Endothelial cell of umbilical vein (primary cell): ENCODE measurements at regions not wholly inside any gene's neighbourhood (a gene's known extent, or its start where the extent isn't known, plus 50 kb on each side); places are given as distances from the start of the nearest gene placed in this dataset.

Experiments
- BruUV-seq: library from RNA; stranded (reverse); fragments of 400-500 nt; replicated peaks from 2 replicates; lab custom pipeline; 2021; lab: Mats Ljungman, UMichigan
- CTCF ChIA-PET: fragments of 300-600, 350-600 bp; sonication (Branson Sonifier 250); formaldehyde crosslinking; loops from one replicate; lab custom pipeline; 2021; ENCODE audit warnings: antibody characterized with exemption, inconsistent platforms; lab: Charles Lee
- POLR2A ChIA-PET: fragments of 300-600, 350-600 bp; sonication (Branson Sonifier 250); formaldehyde crosslinking; loops from one replicate; lab custom pipeline; 2021; ENCODE audit warnings: antibody characterized with exemption, inconsistent platforms; lab: Charles Lee
- DNase-seq: peaks from one replicate; pipeline ENCODE4 v3.0.0-alpha.2; 2011; ENCODE audit warnings: low read depth, low spot score
- FAIRE-seq: peaks from 2 replicates; lab custom pipeline; 2011; peaks lifted over from hg19 to GRCh38; lab: Jason Lieb, UNC
- H2AFZ ChIP-seq: 2 replicates; pipeline ENCODE4 v1.6.0; 2012; ENCODE audit warnings: low read depth, low read length, control low read depth, inconsistent platforms
- H3K27ac ChIP-seq: 2 replicates; pipeline ENCODE4 v1.5.1; 2011; ENCODE audit warnings: low read depth, mild to moderate bottlenecking, control low read depth, low read length, moderate library complexity; ENCODE audit not compliant: insufficient read depth
- H3K27me3 ChIP-seq, 2 experiments: 2 replicates each; pipeline versions ENCODE4 v1.6.0 to v1.6.1; 2011; ENCODE audit warnings: low read length in 2 of 2, mixed read lengths in 1 of 2; ENCODE audit not compliant: control insufficient read depth in 2 of 2, insufficient read depth in 2 of 2
- H3K36me3 ChIP-seq, 2 experiments: 2 replicates in 1 of 2; 3 replicates in 1 of 2; pipeline ENCODE4 v1.5.1; 2011; ENCODE audit warnings: low read length in 2 of 2, mild to moderate bottlenecking in 1 of 2, moderate library complexity in 1 of 2; ENCODE audit not compliant: control insufficient read depth in 2 of 2, insufficient read depth in 2 of 2; ENCODE audit errors: extremely low read depth in 1 of 2
- H3K4me1 ChIP-seq: 3 replicates; pipeline ENCODE4 v1.5.1; 2011; ENCODE audit warnings: mild to moderate bottlenecking, low read length; ENCODE audit not compliant: control insufficient read depth, insufficient read depth; ENCODE audit errors: extremely low read depth
- H3K4me2 ChIP-seq: 2 replicates; pipeline ENCODE4 v1.6.1; 2011; ENCODE audit warnings: low read length, control low read depth, mixed read lengths; ENCODE audit not compliant: insufficient read depth
- H3K4me3 ChIP-seq, 3 experiments: fragments of 200-600 bp in 1 of 3; sonication (generic), shearing (Covaris generic) in 1 of 3; replicated peaks in 1 of 3; 2 replicates each; pipeline ENCODE4 v1.5.1; 2011 to 2016; ENCODE audit warnings: control low read depth in 3 of 3, low read length in 3 of 3, mild to moderate bottlenecking in 2 of 3, inconsistent platforms in 1 of 3, low read depth in 1 of 3, moderate library complexity in 1 of 3; ENCODE audit not compliant: insufficient read depth in 1 of 3
- H3K79me2 ChIP-seq: 2 replicates; pipeline ENCODE4 v1.6.0; 2012; ENCODE audit warnings: low read length, inconsistent platforms; ENCODE audit not compliant: control insufficient read depth, insufficient read depth
- H3K9ac ChIP-seq: replicated peaks from 2 replicates; pipeline ENCODE3; 2011; ENCODE audit warnings: low read length, control low read depth; ENCODE audit not compliant: insufficient read depth; ENCODE audit errors: extremely low read depth
- H3K9me1 ChIP-seq: replicated peaks from 3 replicates; pipeline ENCODE4 v1.6.0; 2011; ENCODE audit warnings: mild to moderate bottlenecking, low read length; ENCODE audit not compliant: control insufficient read depth, insufficient read depth; ENCODE audit errors: extremely low read depth
- H3K9me3 ChIP-seq: replicated peaks from 2 replicates; pipeline ENCODE4 v1.5.1; 2012; ENCODE audit warnings: low read length, inconsistent platforms; ENCODE audit not compliant: control insufficient read depth, insufficient read depth
- H4K20me1 ChIP-seq: replicated peaks from 2 replicates; pipeline ENCODE3; 2011; ENCODE audit warnings: mild to moderate bottlenecking, low read length; ENCODE audit not compliant: control insufficient read depth, insufficient read depth; ENCODE audit errors: extremely low read depth
- CTCF ChIP-seq, 2 donors: IDR thresholded peaks; 1 replicate in 1 of 2; 2 replicates in 1 of 2; pipeline ENCODE4 v1.5.1; 2011; ENCODE audit warnings: low read length in 2 of 2, mild to moderate bottlenecking in 2 of 2, moderate library complexity in 2 of 2, control low read depth in 1 of 2, inconsistent platforms in 1 of 2, low read depth in 1 of 2; ENCODE audit not compliant: insufficient read depth in 1 of 2; ENCODE audit errors: extremely low read depth in 1 of 2
- EZH2 ChIP-seq: IDR thresholded peaks from 2 replicates; pipeline ENCODE4 v1.6.1; 2012; ENCODE audit warnings: borderline replicate concordance, low read depth, mild to moderate bottlenecking, moderate library complexity, low read length, inconsistent platforms; ENCODE audit not compliant: severe bottlenecking
- FOS ChIP-seq: IDR thresholded peaks from 2 replicates; pipeline ENCODE4 v1.6.1; 2011; ENCODE audit warnings: mild to moderate bottlenecking, low read length, moderate library complexity, borderline replicate concordance; ENCODE audit not compliant: insufficient read depth
- GATA2 ChIP-seq: IDR thresholded peaks from 2 replicates; pipeline ENCODE4 v1.7.0; 2011; ENCODE audit warnings: low read depth, mild to moderate bottlenecking, moderate library complexity, mixed read lengths, low read length; ENCODE audit not compliant: insufficient read length, insufficient read depth
- JUN ChIP-seq: IDR thresholded peaks from 2 replicates; pipeline ENCODE4 v1.6.1; 2011; ENCODE audit warnings: borderline replicate concordance, low read depth; ENCODE audit not compliant: insufficient read length, insufficient read depth
- MAX ChIP-seq: IDR thresholded peaks from 2 replicates; pipeline ENCODE4 v1.6.1; 2011; ENCODE audit not compliant: insufficient read depth, insufficient read length
- MYC ChIP-seq: IDR thresholded peaks from one replicate; pipeline ENCODE4 v1.6.1; 2011; ENCODE audit warnings: mild to moderate bottlenecking, low read depth, low read length
- POLR2A ChIP-seq: IDR thresholded peaks from 2 replicates; pipeline ENCODE4 v1.6.1; 2012; ENCODE audit warnings: low read depth, mild to moderate bottlenecking, control low read depth, low read length
- POLR2AphosphoS5 ChIP-seq: IDR thresholded peaks from 2 replicates; pipeline ENCODE4 v1.6.1; 2012; ENCODE audit warnings: low read depth, mild to moderate bottlenecking, control low read depth, low read length, moderate library complexity; ENCODE audit not compliant: insufficient read depth
- dilution Hi-C: fragments of 300-500 bp; cut with MboI; formaldehyde crosslinking; loops from one replicate; pipeline ENCODE4 v1.15.0; 2019; ENCODE audit warnings: low sequenced_read_pairs; ENCODE audit not compliant: extremely low pct_ligation_motif_present
- intact Hi-C: fragments of 100-400 bp; cut with micrococcal nuclease; formaldehyde crosslinking; loops from one replicate; pipeline ENCODE4 v1.10.0; 2022

GRCh38 chr6:150301846-150302519 lies 66.8 kb upstream of the IYD start:
- no peak overlapping the region for H3K27ac ChIP-seq
- no peaks in the 10 kb centered on the region for H3K36me3 ChIP-seq
- H3K9me1 ChIP-seq: no peaks in the 10 kb centered on the region
- peak; percentile 29 for DNase-seq
- H3K9ac ChIP-seq: no peak overlapping the region
- H3K79me2 ChIP-seq: no peaks in the 10 kb centered on the region
- peak; percentile 89 for FAIRE-seq
- no peak overlapping the region for H2AFZ ChIP-seq
- BruUV-seq: no TSS peak
- ChIA-PET CTCF (no interaction called here), POLR2A (no interaction called here)
- TF ChIP-seq JUN (peak; percentile 72), MAX (no peak), FOS (peak; percentile 80)
- no peaks in the 10 kb centered on the region for H3K9me3 ChIP-seq
- peaks cover 0 to 5% of the 10 kb centered on the region in 2 experiments for H3K27me3 ChIP-seq
- H3K4me1 ChIP-seq: no peaks in the 10 kb centered on the region
- no peak overlapping the region for H3K4me3 ChIP-seq
- no peak overlapping the region for H3K4me2 ChIP-seq
- H4K20me1 ChIP-seq: no peaks in the 10 kb centered on the region
- intact Hi-C loops: no loop called here
- dilution Hi-C loops: no loop called here

- H3K79me2 ChIP-seq: no peaks in the 10 kb centered on the region
- H3K9me3 ChIP-seq: no peaks in the 10 kb centered on the region
- H3K36me3 ChIP-seq: no peaks in the 10 kb centered on the region
- H2AFZ ChIP-seq: no peak overlapping the region
- no TSS peak for BruUV-seq
- H3K27ac ChIP-seq: no peak overlapping the region
- intact Hi-C loops (no loop called here), dilution Hi-C loops (no loop called here)
- no peak overlapping the region for H3K9ac ChIP-seq
- DNase-seq: no peak
- no peak overlapping the region for H3K4me2 ChIP-seq
- no peak overlapping the region for H3K4me3 ChIP-seq
- TF ChIP-seq MAX: no peak
- no peak for TF ChIP-seq CTCF (IDR thresholded peaks at IDR 0.05; ENCODE audit: extremely low read depth in 1 of 2, insufficient read depth in 1 of 2, low read depth in 1 of 2, low read length in 2 of 2)
- no peak for TF ChIP-seq MYC
- TF ChIP-seq POLR2A: no peak
- no peak for TF ChIP-seq EZH2
- TF ChIP-seq JUN: no peak
- TF ChIP-seq POLR2AphosphoS5: no peak
- TF ChIP-seq FOS: no peak
- TF ChIP-seq GATA2: no peak
- ChIA-PET POLR2A (no interaction called here), CTCF (interaction anchor here (0.9 to 1.1 kb wide), 2 partner anchors 93 to 223 kb away, joined by 3 to 5 read pairs; no protein-coding TSS in a partner anchor)
- H4K20me1 ChIP-seq: no peaks in the 10 kb centered on the region
- H3K4me1 ChIP-seq: no peaks in the 10 kb centered on the region
- FAIRE-seq: no peak
- peaks cover 0 to 4% of the 10 kb centered on the region in 2 experiments for H3K27me3 ChIP-seq
- H3K9me1 ChIP-seq: no peaks in the 10 kb centered on the region
These were observed 66.2 kb upstream of the IYD start for GRCh38 chr6:150302520-150303176.
